GM23338 (cell line): ENCODE measurements at regions not wholly inside any gene's neighbourhood (a gene's known extent, or its start where the extent isn't known, plus 50 kb on each side); places are given as distances from the start of the nearest gene placed in this dataset.

Source experiments
- CREB1 ChIP-seq: fragments of 250-450 bp; sonication (Bioruptor Pico); IDR thresholded peaks from 2 replicates; pipeline ENCODE4 v1.5.0; 2020; ENCODE audit warnings: low read depth, mild to moderate bottlenecking, moderate library complexity
- EZH2 ChIP-seq: fragments of 200-600 bp; sonication (generic); IDR thresholded peaks from one replicate; pipeline ENCODE4 v1.8.0; 2017; ENCODE audit warnings: antibody characterized with exemption, mild to moderate bottlenecking, low read depth; ENCODE audit not compliant: unreplicated experiment
- POLR2AphosphoS5 ChIP-seq: IDR thresholded peaks from 2 replicates; pipeline ENCODE4 v1.6.1; 2016; ENCODE audit warnings: antibody characterized with exemption, low read depth
- REST ChIP-seq: IDR thresholded peaks from one replicate; pipeline ENCODE4 v1.6.1; 2018; ENCODE audit warnings: antibody characterized with exemption; ENCODE audit not compliant: unreplicated experiment
- ZNF331 ChIP-seq: fragments of 250-450 bp; sonication (Bioruptor Pico); IDR thresholded peaks from 2 replicates; pipeline ENCODE4 v1.5.0; 2020; ENCODE audit warnings: low read depth, mild to moderate bottlenecking, moderate library complexity
- ZNF462 ChIP-seq: fragments of 250-450 bp; sonication (Bioruptor Pico); IDR thresholded peaks from 2 replicates; pipeline ENCODE4 v1.5.0; 2020; ENCODE audit warnings: mild to moderate bottlenecking, moderate library complexity
- TF ChIP-seq, protein P1 (sequence below): IDR thresholded peaks from 2 replicates; pipeline ENCODE4 v1.6.1; 2016; ENCODE audit warnings: antibody characterized with exemption

GRCh38 chr16:48479955-48480354, 94.7 kb upstream of the SIAH1 start (continued):
- TF ChIP-seq ZNF462 (no peak), EZH2 (no peak), POLR2AphosphoS5 (no peak), REST (no peak), CREB1 (CRISPR knock-in tag) (no peak), ZNF331 (CRISPR knock-in tag) (no peak)
- TF ChIP-seq, protein P1, sequence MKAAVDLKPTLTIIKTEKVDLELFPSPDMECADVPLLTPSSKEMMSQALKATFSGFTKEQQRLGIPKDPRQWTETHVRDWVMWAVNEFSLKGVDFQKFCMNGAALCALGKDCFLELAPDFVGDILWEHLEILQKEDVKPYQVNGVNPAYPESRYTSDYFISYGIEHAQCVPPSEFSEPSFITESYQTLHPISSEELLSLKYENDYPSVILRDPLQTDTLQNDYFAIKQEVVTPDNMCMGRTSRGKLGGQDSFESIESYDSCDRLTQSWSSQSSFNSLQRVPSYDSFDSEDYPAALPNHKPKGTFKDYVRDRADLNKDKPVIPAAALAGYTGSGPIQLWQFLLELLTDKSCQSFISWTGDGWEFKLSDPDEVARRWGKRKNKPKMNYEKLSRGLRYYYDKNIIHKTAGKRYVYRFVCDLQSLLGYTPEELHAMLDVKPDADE = no peak
